Suppressor macrophage (primary cell): ENCODE measurements at regions not wholly inside any gene's neighbourhood (a gene's known extent, or its start where the extent isn't known, plus 50 kb on each side); places are given as distances from the start of the nearest gene placed in this dataset.

ENCODE experiments used
- DNase-seq, 4 experiments: peaks; one replicate each; pipeline ENCODE4 v3.0.0-alpha.2; 2020 to 2022

- no peak for DNase-seq
Observed at GRCh38 chr10:29962166-29962850, 97.1 kb downstream of the JCAD start.

DNA sequence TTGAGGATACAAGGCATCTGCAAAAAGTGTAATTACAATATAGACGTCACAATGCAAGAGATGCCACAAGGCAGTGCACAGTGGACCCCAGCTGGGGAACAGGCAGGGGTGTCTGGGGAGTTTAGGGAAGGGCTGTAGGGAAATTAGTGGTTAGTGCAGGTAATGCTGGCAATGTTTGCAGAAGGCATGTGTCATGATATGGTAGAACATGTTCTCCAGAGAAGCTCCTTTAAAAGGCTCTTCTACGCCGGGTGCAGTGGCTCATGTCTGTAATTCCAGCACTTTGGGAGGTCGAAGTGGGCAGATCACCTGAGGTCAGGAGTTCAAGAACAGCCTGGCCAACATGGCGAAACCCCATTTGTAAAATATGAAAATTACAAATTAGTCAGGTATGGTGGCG, 98.0 kb downstream of the JCAD start:
- DNase-seq: no peak

- no peak for DNase-seq
Observed at GRCh38 chr10:29960261-29960660, 99.1 kb downstream of the JCAD start.

- no peak for DNase-seq
Observed at GRCh38 chr10:29959586-29959985, 99.8 kb downstream of the JCAD start.

GRCh38 chr10:29958440-29958839, 100.9 kb downstream of the JCAD start:
- no peak for DNase-seq

- DNase-seq: no peak
Observed at GRCh38 chr10:29957907-29958331, 101.5 kb downstream of the JCAD start.

- peak in 2 of 4 experiments; percentile 3 to 9 for DNase-seq
Observed at GRCh38 chr10:29957236-29957635, 102.2 kb downstream of the JCAD start.

GRCh38 chr10:29956335-29956924, 103.0 kb downstream of the JCAD start:
- DNase-seq: no peak

DNA sequence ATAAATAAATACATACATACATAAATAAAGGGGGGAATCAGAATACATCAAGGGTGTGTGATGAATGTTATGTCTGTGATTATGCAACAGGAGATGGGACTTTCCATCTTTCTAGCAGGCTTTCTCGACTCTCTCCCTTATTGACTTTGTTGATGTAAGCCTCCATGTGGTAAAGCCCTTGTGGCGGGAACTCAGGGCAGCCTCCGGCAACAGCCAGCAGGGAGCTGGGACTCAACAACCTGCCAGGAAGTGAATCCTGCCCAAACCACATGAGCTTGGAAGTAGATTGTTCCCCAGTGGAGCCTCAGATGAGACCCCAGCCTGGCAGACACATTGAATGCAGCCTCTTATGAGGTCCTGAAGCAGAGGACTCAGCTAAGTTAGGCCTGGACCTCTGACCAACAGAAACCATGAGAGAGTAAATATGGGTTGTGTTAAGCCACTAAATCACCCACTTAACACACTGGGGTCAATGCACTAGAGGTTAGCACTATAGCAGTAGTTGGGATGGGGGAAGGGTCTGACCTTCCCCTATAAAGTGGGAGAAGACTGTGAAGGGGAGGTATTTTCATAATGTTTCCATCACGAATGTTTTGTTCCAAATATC, 104.0 kb downstream of the JCAD start:
- no peak for DNase-seq

DNA sequence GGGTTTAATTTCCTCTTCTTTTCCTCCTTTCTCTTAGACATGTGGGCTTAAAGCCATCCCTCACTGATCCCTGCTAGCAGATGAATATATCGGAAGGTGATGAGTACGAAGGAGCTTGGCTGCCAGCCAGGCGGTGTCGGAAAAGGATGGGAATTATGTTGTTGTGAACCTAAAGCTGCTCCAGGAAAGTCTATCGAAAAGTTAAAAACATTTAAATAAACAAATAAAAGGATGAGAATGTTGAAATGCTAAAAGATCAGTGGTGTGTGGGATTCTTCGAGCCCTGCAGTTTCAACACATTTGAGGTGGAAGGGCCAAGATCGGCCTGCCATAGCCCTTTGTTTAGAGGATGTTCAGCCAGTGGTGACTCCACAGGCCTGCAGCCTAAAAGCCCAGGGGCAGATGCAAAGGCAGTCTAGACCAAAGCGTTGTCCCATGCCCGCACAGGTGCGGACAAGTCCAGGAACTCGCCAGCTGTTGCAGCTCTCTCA, 107.9 kb downstream of the JCAD start:
- no peak for DNase-seq

- DNase-seq: no peak
Observed at GRCh38 chr10:29950391-29950790, 109.0 kb downstream of the JCAD start.

GRCh38 chr10:29949411-29950011, 109.9 kb downstream of the JCAD start:
- DNase-seq: peak in 2 of 4 experiments; percentile 1 to 6

DNA sequence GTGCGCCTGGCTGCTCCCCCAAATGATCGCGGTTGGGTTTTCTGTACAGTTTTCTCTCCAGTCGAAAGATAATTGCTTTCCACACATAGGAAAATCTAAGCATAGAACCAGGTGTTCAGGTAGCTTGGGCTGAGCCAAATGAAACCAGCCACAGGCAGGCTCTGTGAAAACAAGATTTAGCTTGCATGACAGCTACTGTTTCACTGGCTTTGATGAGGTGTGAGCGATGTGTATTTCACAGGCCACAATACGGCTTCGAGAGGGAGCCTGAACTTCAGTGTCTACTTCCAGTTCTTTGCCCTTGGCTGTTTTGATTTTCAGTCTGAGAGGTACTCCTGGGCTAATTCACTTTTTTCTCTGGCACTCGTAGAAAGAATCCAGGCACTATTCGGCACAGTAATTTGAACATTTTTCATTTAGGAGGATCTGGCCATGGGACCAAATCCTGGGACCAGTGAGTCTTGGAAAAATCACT, 110.5 kb downstream of the JCAD start:
- no peak for DNase-seq

- DNase-seq: no peak
Observed at GRCh38 chr10:29947701-29948060, 111.7 kb downstream of the JCAD start.

DNA sequence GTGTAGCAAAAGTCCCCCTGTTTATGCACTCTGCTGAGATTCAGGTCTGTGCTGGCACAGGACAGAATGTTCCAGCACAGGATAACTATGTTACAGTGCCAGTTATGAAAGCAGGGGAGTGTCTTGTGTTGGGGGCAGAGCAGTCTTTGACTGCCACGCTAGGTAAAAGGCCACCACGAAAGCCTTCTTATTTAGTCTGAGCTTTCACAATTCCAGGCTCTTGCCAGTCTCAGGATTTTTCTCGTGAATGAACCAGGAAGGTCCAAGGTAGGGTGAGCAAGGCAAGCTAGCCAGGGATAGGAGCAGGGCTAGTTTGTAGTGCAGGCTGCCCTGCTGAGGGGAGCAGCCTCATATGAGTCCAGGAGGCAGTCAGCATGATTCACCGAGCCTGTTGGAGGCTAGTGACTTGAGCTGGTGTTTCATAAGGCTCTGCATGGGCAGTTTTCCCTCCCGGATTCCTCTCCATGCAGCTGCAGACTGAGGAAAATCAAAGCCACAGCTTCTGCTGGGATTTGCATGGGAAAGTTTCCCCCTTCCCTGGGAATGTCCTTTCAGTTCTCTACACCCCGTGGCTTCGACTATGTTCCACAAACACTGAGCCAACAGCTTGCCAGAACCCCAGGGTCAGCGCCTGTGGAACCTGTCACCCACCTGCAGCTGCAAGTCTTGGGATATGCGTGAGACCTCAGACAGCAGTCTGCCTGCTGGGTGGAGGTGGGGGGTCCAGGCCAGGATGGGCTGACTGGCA, 112.3 kb downstream of the JCAD start:
- no peak for DNase-seq

DNA sequence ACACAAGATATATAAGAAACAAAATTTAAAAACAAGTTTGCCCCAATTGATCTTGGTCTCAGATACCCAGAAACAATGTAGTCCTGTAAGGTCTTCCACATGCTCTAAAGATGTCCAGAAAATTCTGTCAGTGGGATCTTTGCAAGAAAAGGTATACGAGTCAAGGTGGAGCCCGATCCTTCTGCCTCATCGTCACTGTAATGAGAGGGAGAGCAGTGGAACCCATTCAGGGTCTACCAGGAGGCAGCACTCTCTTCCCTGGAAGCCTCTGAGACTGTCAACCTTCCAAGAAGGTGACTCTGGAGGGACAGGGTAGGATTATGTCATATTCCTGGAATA, 112.8 kb downstream of the JCAD start:
- DNase-seq: no peak

GRCh38 chr10:29941476-29941875, 117.9 kb downstream of the JCAD start:
- DNase-seq: no peak

DNA sequence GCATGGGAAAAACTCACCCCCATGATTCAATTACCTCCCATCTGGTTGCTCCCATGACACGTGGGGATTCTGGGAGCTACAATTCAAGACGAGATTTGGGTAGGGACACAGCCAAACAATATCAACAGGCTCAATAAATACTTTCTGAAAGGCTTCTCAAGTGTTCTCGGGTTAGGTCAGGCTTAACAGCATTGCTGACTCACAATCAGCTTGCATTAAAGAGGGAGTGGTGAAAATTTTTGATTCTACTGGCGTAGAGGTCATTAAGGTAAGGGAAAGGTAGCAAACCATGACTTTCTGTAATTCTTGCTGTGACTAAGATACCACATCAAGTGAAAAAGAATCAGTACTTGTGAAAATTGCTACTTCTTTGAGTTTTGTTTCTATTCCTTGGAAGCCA, 126.4 kb downstream of the JCAD start:
- DNase-seq: no peak

DNA sequence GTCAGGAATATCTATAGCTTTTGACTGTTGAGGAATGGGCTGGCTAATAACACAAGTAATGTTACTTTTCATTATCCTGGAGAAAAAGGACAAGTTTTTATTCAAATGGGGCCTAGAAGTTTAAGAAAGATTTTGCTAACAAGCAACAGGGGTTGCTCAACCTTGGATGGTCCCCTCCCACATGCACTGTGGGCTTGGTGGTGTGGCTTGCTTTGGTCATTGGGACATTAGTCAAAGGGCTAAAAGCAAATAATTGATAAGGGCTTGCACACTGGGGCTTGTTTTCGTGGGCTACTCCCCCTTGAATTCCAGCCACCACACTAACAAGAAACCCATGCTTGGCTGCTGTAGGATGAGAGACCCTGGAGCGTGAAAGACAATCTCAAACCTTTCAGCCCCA, 127.6 kb downstream of the JCAD start:
- no peak for DNase-seq

GRCh38 chr10:29929006-29929405, 130.4 kb downstream of the JCAD start:
- DNase-seq: no peak

DNA sequence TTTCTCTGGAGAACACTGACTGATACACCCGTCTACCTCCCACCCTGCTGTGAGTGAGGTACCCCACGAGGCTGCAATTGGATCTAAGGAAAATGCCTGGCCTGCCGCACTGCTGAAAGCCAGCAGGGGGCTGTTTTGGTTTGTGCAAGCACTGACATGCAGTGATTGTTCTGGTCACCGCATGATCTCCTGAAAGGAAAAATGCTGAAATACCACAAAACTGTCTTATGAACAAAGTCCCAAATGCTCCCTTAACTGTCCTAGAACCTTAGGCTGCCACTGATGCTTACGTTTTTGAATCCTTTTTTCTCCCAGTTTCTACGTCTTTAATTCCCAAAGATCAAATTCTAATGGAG, 132.7 kb downstream of the JCAD start:
- no peak for DNase-seq

DNA sequence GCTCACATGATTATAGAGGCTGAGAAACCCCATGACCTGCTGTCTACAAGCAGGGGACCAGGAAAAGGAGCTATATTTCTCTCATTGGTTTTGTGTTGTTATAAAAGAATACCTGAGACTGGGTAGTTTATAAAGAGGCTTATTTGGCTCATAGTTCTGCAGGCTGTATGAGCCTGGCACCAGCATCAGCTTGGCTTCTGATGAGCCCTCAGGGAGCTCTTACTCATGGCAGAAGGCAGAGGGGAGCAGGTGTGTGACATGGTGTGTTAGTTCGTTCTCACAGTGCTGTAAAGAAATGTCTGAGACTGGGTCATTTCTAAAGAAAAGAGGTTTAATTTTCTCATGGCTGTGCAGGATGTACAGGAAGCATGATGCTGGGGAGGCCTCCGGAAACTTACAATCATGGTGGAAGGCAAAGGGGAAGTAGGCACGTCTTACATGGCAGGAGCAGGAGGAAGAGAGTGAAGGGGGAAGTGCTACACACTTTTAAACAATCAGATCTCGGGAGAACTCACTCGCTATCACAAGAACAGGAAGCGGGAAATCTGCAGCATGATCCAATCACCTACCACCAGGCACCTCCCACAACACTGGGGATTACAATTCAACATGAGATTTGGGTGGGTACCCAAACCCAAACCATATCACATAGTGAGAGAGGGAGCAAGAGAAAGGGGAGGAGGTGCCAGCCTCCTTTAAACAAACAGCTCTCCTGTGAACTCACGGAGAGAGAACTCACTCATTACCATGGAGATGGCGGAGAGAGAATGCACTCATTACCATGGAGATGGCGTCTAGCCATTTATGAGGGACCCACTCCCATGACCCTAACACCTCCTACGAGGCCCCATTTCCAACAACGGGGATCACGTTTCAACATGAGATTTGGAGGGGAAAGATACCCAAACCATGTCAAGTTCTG, 133.4 kb downstream of the JCAD start:
- DNase-seq: peak; percentile 9 to 37 (median 25)
